HepG2 (cell line): ENCODE measurements at regions not wholly inside any gene's neighbourhood (a gene's known extent, or its start where the extent isn't known, plus 50 kb on each side); places are given as distances from the start of the nearest gene placed in this dataset.

Source experiments
- ATAC-seq: fragments of 200-7000 bp; cut with Tn5 transposase; 3 replicates; pipeline ENCODE4 v1.9.1; 2020; ENCODE audit warnings: mild to moderate bottlenecking, moderate library complexity
- BruUV-seq: library from RNA; stranded (reverse); fragments of 400-500 nt; replicated peaks from 2 replicates; lab custom pipeline; 2021; lab: Mats Ljungman, UMichigan
- CTCF ChIA-PET: fragments of 300-600 bp; formaldehyde crosslinking; extraction: SDS; loops from one replicate; lab custom pipeline; 2021; ENCODE audit warnings: low total read pairs, inconsistent platforms, low intra/inter-chr PET ratio; lab: Yijun Ruan, JAX
- POLR2A ChIA-PET: fragments of 350-600 bp; sonication (Branson Sonifier 250); formaldehyde crosslinking; loops from one replicate; lab custom pipeline; 2020; ENCODE audit warnings: antibody characterized with exemption, inconsistent platforms; lab: Yijun Ruan, JAX
- DNase-seq: peaks from one replicate; pipeline ENCODE4 v3.0.0-alpha.2; 2015; ENCODE audit warnings: low spot score
- FAIRE-seq: peaks from 3 replicates; lab custom pipeline; 2011; peaks lifted over from hg19 to GRCh38; lab: Jason Lieb, UNC
- H2AFZ ChIP-seq: one replicate; pipeline ENCODE4 v1.6.1; 2011; ENCODE audit warnings: low read length, inconsistent platforms
- H3K27ac ChIP-seq: fragments of 300-600 bp; 3 replicates; pipeline ENCODE4 v1.8.0; 2011; ENCODE audit warnings: mixed run types, mild to moderate bottlenecking, mixed read lengths, low read length, inconsistent platforms; ENCODE audit not compliant: insufficient read depth; ENCODE audit errors: extremely low read length
- H3K27me3 ChIP-seq, 2 experiments: fragments of 200-600 bp in 1 of 2; 2 replicates in 1 of 2; 3 replicates in 1 of 2; pipeline versions ENCODE4 v1.6.0 to v1.8.0; 2011; ENCODE audit warnings: low read length in 2 of 2, mild to moderate bottlenecking in 2 of 2, moderate library complexity in 2 of 2, inconsistent platforms in 1 of 2; ENCODE audit not compliant: insufficient read depth in 2 of 2, control insufficient read depth in 1 of 2
- H3K36me3 ChIP-seq, 2 experiments: fragments of 200-600 bp in 1 of 2; replicated peaks in 1 of 2; 2 replicates in 1 of 2; 3 replicates in 1 of 2; pipeline versions ENCODE4 v1.5.1 to v1.8.0; 2011; ENCODE audit warnings: low read length in 2 of 2, inconsistent platforms in 1 of 2; ENCODE audit not compliant: insufficient read depth in 2 of 2, control insufficient read depth in 1 of 2
- H3K4me1 ChIP-seq: 2 replicates; pipeline ENCODE4 v1.5.1; 2012; ENCODE audit warnings: low read length, inconsistent platforms; ENCODE audit not compliant: insufficient read depth
- H3K4me2 ChIP-seq: 2 replicates; pipeline ENCODE4 v1.6.0; 2011; ENCODE audit warnings: low read depth, low read length, inconsistent platforms
- H3K4me3 ChIP-seq, 3 experiments: fragments of 200-600 bp in 1 of 3; sonication (generic), shearing (Covaris generic) in 1 of 3; replicated peaks in 1 of 3; 2 replicates each; pipeline ENCODE4 v1.5.1; 2011 to 2016; ENCODE audit warnings: low read length in 3 of 3, inconsistent platforms in 2 of 3, low read depth in 2 of 3, mild to moderate bottlenecking in 2 of 3, control low read depth in 1 of 3, mixed read lengths in 1 of 3; ENCODE audit not compliant: insufficient read depth in 1 of 3
- H3K79me2 ChIP-seq: one replicate; pipeline ENCODE4 v1.6.1; 2011; ENCODE audit warnings: low read length, inconsistent platforms; ENCODE audit not compliant: insufficient read depth
- H3K9ac ChIP-seq: 2 replicates; pipeline ENCODE4 v1.6.0; 2011; ENCODE audit warnings: mild to moderate bottlenecking, low read depth, low read length, inconsistent platforms; ENCODE audit not compliant: insufficient read depth
- H3K9me3 ChIP-seq: 2 replicates; pipeline ENCODE4 v1.5.1; 2012; ENCODE audit warnings: mild to moderate bottlenecking, low read length
- H4K20me1 ChIP-seq: 2 replicates; pipeline ENCODE4 v1.6.0; 2011; ENCODE audit warnings: inconsistent platforms, mild to moderate bottlenecking, low read length, moderate library complexity; ENCODE audit not compliant: insufficient read depth
- ATRX ChIP-seq: sonication (generic); formaldehyde crosslinking; IDR thresholded peaks from 2 replicates; pipeline ENCODE4 v1.4.0; 2020; ENCODE audit warnings: missing genetic modification reagents, borderline replicate concordance
- BRF2 ChIP-seq: sonication (generic); formaldehyde crosslinking; IDR thresholded peaks from 2 replicates; pipeline ENCODE4 v1.8.1; 2022; ENCODE audit warnings: mild to moderate bottlenecking, missing genetic modification reagents
- HDAC6 ChIP-seq: fragments of 200-600 bp; sonication (generic); IDR thresholded peaks from 2 replicates; pipeline ENCODE4 v1.7.0; 2017; ENCODE audit warnings: mild to moderate bottlenecking, antibody characterized with exemption, low read length, low read depth
- KAT8 ChIP-seq: IDR thresholded peaks from 2 replicates; pipeline ENCODE4 v1.6.1; 2016; ENCODE audit warnings: missing genetic modification reagents, missing compliant biosample characterization
- REPIN1 ChIP-seq: sonication (generic); formaldehyde crosslinking; IDR thresholded peaks from 2 replicates; pipeline ENCODE4 v1.8.0; 2022; ENCODE audit warnings: missing genetic modification reagents, low read depth, mild to moderate bottlenecking, borderline replicate concordance
- ZNF251 ChIP-seq: sonication (generic); formaldehyde crosslinking; IDR thresholded peaks from 2 replicates; pipeline ENCODE4 v1.9.0; 2021; ENCODE audit warnings: mild to moderate bottlenecking, missing genetic modification reagents
- ZNF326 ChIP-seq: sonication (generic); formaldehyde crosslinking; IDR thresholded peaks from 2 replicates; pipeline ENCODE4 v1.4.0; 2020; ENCODE audit warnings: missing genetic modification reagents, borderline replicate concordance
- ZNF407 ChIP-seq: sonication (generic); formaldehyde crosslinking; IDR thresholded peaks from one replicate; pipeline ENCODE4 v1.5.1; 2020; ENCODE audit warnings: mild to moderate bottlenecking, missing genetic modification reagents; ENCODE audit errors: not compliant biosample characterization
- WGBS: methylation state at CpG from one replicate; pipeline ENCODE4 v1.1.6; 2017; ENCODE audit warnings: low lambda C conversion rate; 5-methylcytosine and 5-hydroxymethylcytosine counted together
- in situ Hi-C: cut with HindIII; loops from 2 replicates; pipeline ENCODE4 v1.10.0; 2017; ENCODE audit warnings: low pct_unique_long_range_greater_than_20kb; ENCODE audit not compliant: extremely low pct_ligation_motif_present
- intact Hi-C: fragments of 100-400 bp; cut with micrococcal nuclease; formaldehyde crosslinking; loops from one replicate; pipeline ENCODE4 v1.10.0; 2022; ENCODE audit not compliant: unreplicated experiment

- intact Hi-C loops = no loop called here
- TF ChIP-seq ZNF251 (CRISPR knock-in tag) (no peak), ATRX (no peak), ZNF326 (CRISPR knock-in tag) (no peak)
- TF ChIP-seq, all 625 proteins: peak for 0
- no peaks in the 10 kb centered on the region for H3K4me1 ChIP-seq
- H3K9ac ChIP-seq = no peak overlapping the region
- no TSS peak for BruUV-seq
- H3K4me2 ChIP-seq = no peak overlapping the region
- no peak overlapping the region for H3K27ac ChIP-seq
- no peaks in the 10 kb centered on the region for H3K36me3 ChIP-seq
- FAIRE-seq (no peak), DNase-seq (no peak), ATAC-seq (no peak)
- no peaks in the 10 kb centered on the region for H3K9me3 ChIP-seq
- no peaks in the 10 kb centered on the region; a peak in 1 of 5 replicates for H3K27me3 ChIP-seq
- ChIA-PET CTCF (no interaction called here), POLR2A (no interaction called here)
- no peak overlapping the region for H3K4me3 ChIP-seq
- H2AFZ ChIP-seq = no peak overlapping the region
- WGBS = 31% methylated on average over 3 of the region's 3 CpGs
- no peaks in the 10 kb centered on the region for H3K79me2 ChIP-seq
- no peaks in the 10 kb centered on the region for H4K20me1 ChIP-seq
- in situ Hi-C loops = no loop called here
Observed at GRCh38 chr11:11115475-11115874, 237.6 kb downstream of the CSNK2A3 start.

- POLR2A ChIA-PET = no interaction called here
- no peaks in the 10 kb centered on the region; a peak in 1 of 5 replicates for H3K27me3 ChIP-seq
- in situ Hi-C loops = no loop called here
- H3K4me3 ChIP-seq = no peak overlapping the region
- no peaks in the 10 kb centered on the region for H3K4me1 ChIP-seq
- DNase-seq (no peak), ATAC-seq (no peak), FAIRE-seq (no peak)
- no peaks in the 10 kb centered on the region for H3K9me3 ChIP-seq
- no peak overlapping the region for H3K27ac ChIP-seq
- WGBS = 6% methylated on average over 1 of the region's 1 CpG
- no peaks in the 10 kb centered on the region for H4K20me1 ChIP-seq
- no TSS peak for BruUV-seq
- intact Hi-C loops = no loop called here
- H3K4me2 ChIP-seq = no peak overlapping the region
- CTCF ChIA-PET = no interaction called here
- H3K9ac ChIP-seq = no peak overlapping the region
- H3K36me3 ChIP-seq = no peaks in the 10 kb centered on the region
- H3K79me2 ChIP-seq = no peaks in the 10 kb centered on the region
- no peak overlapping the region for H2AFZ ChIP-seq
- TF ChIP-seq ZNF407 (no peak), HDAC6 (no peak), KAT8 (CRISPR knock-in tag) (no peak), BRF2 (CRISPR knock-in tag) (no peak), REPIN1 (CRISPR knock-in tag) (no peak)
Observed at GRCh38 chr11:11113626-11114025, 239.4 kb downstream of the CSNK2A3 start.
